DMS114 treated with DMSO at 0.1 percent for 48 hours (cell line): ENCODE measurements at regions not wholly inside any gene's neighbourhood (a gene's known extent, or its start where the extent isn't known, plus 50 kb on each side); places are given as distances from the start of the nearest gene placed in this dataset.
"Not testable (repeated sequence)": the region's sequence is repeated elsewhere in the genome, so short reads cannot be mapped to it uniquely, and the experiment has no call there.

Source experiments
- DNase-seq: peaks from one replicate; lab custom pipeline; 2025; ENCODE audit not compliant: unreplicated experiment; lab: John Stamatoyannopoulos, UW

GRCh38 chr3:158026236-158026635 lies 80.0 kb downstream of the SHOX2 start:
- no peak for DNase-seq

DNA sequence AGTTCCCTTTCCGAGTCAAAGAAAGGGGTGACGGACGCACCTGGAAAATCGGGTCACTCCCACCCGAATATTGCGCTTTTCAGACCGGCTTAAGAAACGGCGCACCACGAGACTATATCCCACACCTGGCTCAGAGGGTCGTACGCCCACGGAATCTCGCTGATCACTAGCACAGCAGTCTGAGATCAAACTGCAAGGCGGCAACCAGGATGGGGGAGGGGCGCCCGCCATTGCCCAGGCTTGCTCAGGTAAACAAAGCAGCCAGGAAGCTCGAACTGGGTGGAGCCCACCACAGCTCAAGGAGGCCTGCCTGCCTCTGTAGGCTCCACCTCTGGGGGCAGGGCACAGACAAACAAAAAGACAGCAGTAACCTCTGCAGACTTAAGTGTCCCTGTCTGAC lies 86.3 kb downstream of the SHOX2 start:
- DNase-seq, result not testable (repeated sequence)

DNA sequence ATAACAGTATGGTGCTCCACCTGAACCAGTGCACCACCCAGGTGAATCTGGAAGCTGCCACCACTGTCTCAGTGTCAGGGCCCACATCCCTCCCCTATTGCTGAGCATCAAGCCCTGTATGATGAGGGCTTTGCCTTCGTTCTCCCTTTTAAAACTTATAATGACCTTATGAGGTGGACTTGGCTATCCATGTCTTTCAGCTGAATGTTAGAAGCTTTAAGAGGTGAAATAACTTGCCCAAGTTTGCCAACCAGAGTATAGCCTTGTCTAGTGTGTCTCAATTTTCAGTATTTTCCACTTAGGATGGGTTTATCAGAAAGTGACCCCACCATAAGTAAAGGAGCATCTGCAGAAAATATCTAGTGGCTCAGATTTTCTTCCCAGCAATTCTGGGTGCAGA lies 87.8 kb downstream of the SHOX2 start:
- DNase-seq, result no peak

GRCh38 chr3:158012901-158013300 lies 93.3 kb downstream of the SHOX2 start:
- DNase-seq, result no peak

DNA sequence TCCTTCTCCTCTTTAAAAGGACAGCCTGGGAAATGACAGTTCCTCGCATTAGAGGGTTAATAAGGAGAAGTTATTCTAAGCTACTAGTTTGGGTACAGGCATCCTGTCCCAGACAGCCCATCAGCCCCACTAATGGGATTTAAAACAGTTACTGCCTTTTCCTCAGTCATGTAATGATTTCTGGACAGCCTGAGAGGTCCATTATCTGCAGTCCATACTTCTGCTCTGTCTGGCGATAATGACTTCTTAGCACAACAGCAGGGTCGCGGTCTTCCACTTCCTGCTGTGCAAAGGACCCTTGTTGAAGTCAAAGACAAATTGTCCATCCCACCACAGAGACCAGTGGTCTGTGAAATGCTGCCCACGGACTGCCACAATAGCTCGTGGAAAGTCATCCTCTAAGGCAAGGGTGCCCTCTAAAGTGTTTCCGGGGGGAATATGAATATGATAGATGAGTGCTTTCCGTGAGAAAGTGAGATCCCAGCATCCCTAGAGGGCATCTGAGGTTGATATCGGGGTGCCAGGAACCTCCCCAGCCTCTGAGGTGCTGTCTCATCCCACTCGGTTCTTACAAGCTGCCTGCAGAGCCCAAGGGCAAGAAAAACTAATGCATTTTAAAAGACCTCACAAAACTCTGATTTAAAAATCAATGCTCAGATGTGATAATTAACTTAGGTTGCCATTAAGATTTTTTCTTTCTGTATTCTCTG lies 100.7 kb downstream of the SHOX2 start:
- no peak for DNase-seq

DNA sequence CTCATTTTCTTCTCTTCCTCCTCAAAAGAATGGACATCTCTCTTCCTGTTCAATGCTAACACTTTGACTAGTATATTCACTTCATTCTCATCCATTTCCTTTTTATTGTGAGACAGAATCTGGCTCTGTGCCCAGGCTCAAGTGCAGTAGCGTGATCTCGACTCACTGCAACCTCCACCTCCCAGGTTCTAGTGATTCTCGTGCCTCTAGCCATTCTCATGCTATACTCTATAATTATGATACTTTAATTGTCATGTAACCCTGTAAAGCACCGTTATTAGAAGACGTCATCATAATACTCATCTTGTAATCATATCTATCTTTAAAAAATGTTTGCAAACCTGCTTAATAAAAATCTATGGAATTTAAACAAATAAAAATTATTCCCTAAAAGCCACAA lies 107.0 kb downstream of the SHOX2 start:
- DNase-seq, result no peak

- no peak for DNase-seq
Measured at GRCh38 chr3:157982359-157982758, 123.9 kb downstream of the SHOX2 start.

- DNase-seq, result no peak
Measured at GRCh38 chr3:157981819-157982218, 124.4 kb downstream of the SHOX2 start.

GRCh38 chr3:157979022-157979421 lies 127.2 kb downstream of the SHOX2 start:
- no peak for DNase-seq

DNA sequence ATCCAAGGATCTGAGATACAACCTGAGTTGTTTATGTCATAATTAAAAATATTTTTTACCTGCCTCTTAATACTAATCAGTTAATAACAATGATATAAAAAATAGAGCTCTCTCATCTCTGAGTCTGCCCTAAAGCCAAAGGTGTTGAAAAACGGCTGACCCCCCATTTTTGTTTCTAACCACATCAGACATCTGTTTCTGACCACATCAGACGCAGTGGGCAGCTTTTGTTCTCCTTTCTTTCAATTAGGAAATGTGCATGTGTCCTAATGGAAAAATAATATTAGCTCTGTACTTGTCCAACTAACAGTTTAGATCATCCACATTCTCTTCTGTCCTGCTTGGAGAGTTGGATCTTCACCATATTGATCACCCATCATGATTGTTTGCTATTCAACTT lies 144.6 kb downstream of the SHOX2 start:
- DNase-seq, result no peak

GRCh38 chr3:157958457-157958856 lies 147.8 kb downstream of the SHOX2 start:
- no peak for DNase-seq

GRCh38 chr3:157956850-157957249 lies 149.4 kb downstream of the SHOX2 start:
- DNase-seq, result no peak

GRCh38 chr3:157956176-157956575 lies 150.0 kb downstream of the SHOX2 start:
- DNase-seq, result no peak

- no peak for DNase-seq
Measured at GRCh38 chr3:157953565-157953964, 152.7 kb downstream of the SHOX2 start.

DNA sequence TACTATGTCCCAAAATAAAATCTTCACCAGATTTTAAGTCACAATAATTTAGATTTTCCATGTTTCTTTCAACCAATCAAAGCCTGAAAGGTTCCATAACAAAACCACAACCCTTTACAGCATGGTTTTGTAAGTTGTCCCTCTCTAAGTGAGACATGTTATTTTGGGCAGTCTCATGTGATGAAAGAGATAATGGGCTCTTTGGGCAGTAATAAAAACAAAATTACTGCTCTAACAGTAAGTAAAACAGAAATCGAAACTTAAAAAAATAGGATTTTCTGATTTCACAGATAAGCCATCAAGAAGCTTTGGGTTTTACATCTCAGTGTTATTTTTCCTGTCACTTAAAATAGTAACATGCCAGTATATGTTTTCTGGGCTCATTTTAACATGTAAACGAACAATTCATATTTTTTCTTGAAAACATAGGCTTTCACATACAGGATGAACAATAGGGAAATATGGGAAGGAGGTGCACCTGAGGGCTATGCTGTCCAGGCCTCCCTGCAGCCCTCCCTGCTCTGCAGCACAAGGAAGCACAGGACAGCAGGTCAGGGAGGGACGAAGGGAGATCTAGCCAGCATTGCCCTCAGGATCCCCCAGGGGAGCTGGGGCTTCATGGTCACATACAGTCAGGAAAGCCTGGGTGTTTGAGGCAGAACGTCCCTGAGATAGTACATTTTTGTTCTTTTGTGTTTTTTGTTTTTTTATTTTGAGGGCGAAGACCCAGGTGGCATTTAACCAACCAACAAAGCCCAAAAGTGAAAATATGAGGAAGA lies 157.4 kb downstream of the SHOX2 start:
- DNase-seq, result no peak

DNA sequence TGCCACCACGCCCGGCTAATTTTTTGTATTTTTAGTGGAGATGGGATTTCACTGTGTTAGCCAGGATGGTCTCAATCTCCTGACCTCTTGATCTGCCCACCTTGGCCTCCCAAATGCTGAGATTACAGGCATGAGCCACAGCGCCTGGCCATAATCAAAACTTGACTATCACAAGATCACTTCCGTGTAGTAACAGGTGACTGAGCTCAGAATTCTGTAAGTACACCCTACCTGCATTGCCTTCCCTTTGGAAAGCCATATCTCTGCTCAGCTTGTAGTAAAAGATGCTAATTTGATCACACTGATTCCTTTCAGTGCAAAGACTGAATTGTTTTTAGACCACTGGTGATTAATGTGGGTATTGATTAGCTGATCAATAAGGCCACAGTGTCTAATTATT lies 167.1 kb downstream of the SHOX2 start:
- DNase-seq, result no peak

GRCh38 chr3:157938154-157938779 lies 168.0 kb downstream of the SHOX2 start:
- no peak for DNase-seq

- no peak for DNase-seq
Measured at GRCh38 chr3:157931517-157931916, 174.7 kb downstream of the SHOX2 start.

- DNase-seq, result no peak
Measured at GRCh38 chr3:157930000-157930780, 176.0 kb downstream of the SHOX2 start.

DNA sequence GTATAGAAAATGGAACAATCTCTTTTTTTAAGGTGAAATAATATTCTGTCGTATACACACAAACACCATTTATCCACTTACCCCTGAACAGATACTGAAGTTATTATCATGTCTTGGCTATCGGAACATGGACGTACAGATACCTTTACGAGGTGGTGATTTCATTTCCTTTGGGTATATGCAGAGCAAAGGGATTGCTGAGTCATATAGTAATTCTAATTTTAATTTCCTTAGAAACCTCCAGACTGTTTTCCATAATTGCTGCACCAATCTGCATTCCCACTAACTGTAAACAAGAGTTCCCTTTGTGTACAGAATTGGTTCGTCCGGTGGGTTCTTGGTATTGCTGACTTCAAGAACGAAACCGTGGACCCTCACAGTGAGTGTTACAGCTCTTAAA lies 179.4 kb downstream of the SHOX2 start:
- no peak for DNase-seq

DNA sequence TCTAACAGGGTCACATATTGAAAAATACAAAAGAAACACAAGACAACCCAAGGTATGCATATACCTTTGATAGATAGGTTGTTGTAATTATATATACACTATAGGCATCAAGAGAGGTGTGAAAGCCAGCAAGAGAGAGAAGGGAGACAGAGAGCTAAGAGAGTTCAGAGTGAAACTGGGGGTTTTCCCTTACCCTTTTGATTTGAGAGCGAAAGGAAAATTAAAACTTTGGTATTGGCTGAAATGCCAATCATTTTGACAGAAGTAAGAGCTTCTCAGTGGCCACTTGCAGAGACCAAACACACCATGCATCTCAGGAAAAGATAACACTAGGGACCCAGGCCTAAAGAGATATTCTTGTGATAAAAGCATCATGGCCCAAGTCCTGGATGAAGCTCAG lies 183.6 kb downstream of the SHOX2 start:
- no peak for DNase-seq
